GM19438 (cell line): ENCODE measurements at regions not wholly inside any gene's neighbourhood (a gene's known extent, or its start where the extent isn't known, plus 50 kb on each side); places are given as distances from the start of the nearest gene placed in this dataset.
"Not testable (repeated sequence)": the region's sequence is repeated elsewhere in the genome, so short reads cannot be mapped to it uniquely, and the experiment has no call there.

Source experiments
- ATAC-seq: cut with Tn5 transposase; IDR thresholded peaks from one replicate; pipeline ENCODE4 v1.9.1; 2021; ENCODE audit warnings: low read depth; ENCODE audit not compliant: unreplicated experiment

GRCh38 chr1:61581251-61581650, 143.7 kb downstream of the TM2D1 start:
- ATAC-seq: no peak

GRCh38 chr1:61580417-61580816, 144.5 kb downstream of the TM2D1 start:
- ATAC-seq: no peak

GRCh38 chr1:61579802-61580201, 145.1 kb downstream of the TM2D1 start:
- ATAC-seq: no peak

- ATAC-seq: no peak
Measured at GRCh38 chr1:61572046-61572445, 152.9 kb downstream of the TM2D1 start.

- ATAC-seq: no peak
Measured at GRCh38 chr1:61570191-61570590, 154.8 kb downstream of the TM2D1 start.

- no peak for ATAC-seq
Measured at GRCh38 chr1:61569303-61569621, 155.7 kb downstream of the TM2D1 start.

- ATAC-seq: no peak
Measured at GRCh38 chr1:61568460-61569302, 156.3 kb downstream of the TM2D1 start.

GRCh38 chr1:61566177-61566576, 158.8 kb downstream of the TM2D1 start:
- no peak for ATAC-seq

GRCh38 chr1:61563611-61564010, 161.3 kb downstream of the TM2D1 start:
- no peak for ATAC-seq

GRCh38 chr1:61561666-61562065, 163.3 kb downstream of the TM2D1 start:
- no peak for ATAC-seq

GRCh38 chr1:61560385-61560784, 164.6 kb downstream of the TM2D1 start:
- ATAC-seq: no peak

- ATAC-seq: no peak
Measured at GRCh38 chr1:61556631-61557030, 168.3 kb downstream of the TM2D1 start.

GRCh38 chr1:61552630-61553305, 172.2 kb downstream of the TM2D1 start:
- ATAC-seq: no peak

- ATAC-seq: not testable (repeated sequence)
Measured at GRCh38 chr1:61547302-61547701, 177.6 kb downstream of the TM2D1 start.

GRCh38 chr1:61544870-61545269, 180.1 kb downstream of the TM2D1 start:
- ATAC-seq: not testable (repeated sequence)

- not testable (repeated sequence) for ATAC-seq
Measured at GRCh38 chr1:61543498-61543897, 181.4 kb downstream of the TM2D1 start.

GRCh38 chr1:61539720-61540462, 185.1 kb downstream of the TM2D1 start:
- ATAC-seq: no peak

- no peak for ATAC-seq
Measured at GRCh38 chr1:61538228-61538627, 186.7 kb downstream of the TM2D1 start.

- ATAC-seq: no peak
Measured at GRCh38 chr1:61536174-61537108, 188.5 kb downstream of the TM2D1 start.

- ATAC-seq: no peak
Measured at GRCh38 chr1:61534847-61535246, 190.1 kb downstream of the TM2D1 start.
